T-helper 1 cell (primary cell): ENCODE measurements at regions not wholly inside any gene's neighbourhood (a gene's known extent, or its start where the extent isn't known, plus 50 kb on each side); places are given as distances from the start of the nearest gene placed in this dataset.
"Not testable (repeated sequence)": the region's sequence is repeated elsewhere in the genome, so short reads cannot be mapped to it uniquely, and the experiment has no call there.

ENCODE experiments used
- DNase-seq, 5 donors: peaks; one replicate each; pipeline ENCODE4 v3.0.0-alpha.2; 2012 to 2020

- no peak for DNase-seq
Measured at GRCh38 chr3:87706176-87706575, 352.6 kb downstream of the CGGBP1 start.

GRCh38 chr3:87702600-87702999 lies 356.2 kb downstream of the CGGBP1 start:
- DNase-seq: no peak

- no peak for DNase-seq
Measured at GRCh38 chr3:87696124-87697013, 362.4 kb downstream of the CGGBP1 start.

GRCh38 chr3:87694678-87695077 lies 364.1 kb downstream of the CGGBP1 start:
- DNase-seq: no peak

GRCh38 chr3:87691109-87691508 lies 367.7 kb downstream of the CGGBP1 start:
- no peak for DNase-seq

- DNase-seq: not testable (repeated sequence)
Measured at GRCh38 chr3:87678984-87679660, 379.7 kb downstream of the CGGBP1 start.

- no peak for DNase-seq
Measured at GRCh38 chr3:87674397-87675161, 384.2 kb downstream of the CGGBP1 start.

GRCh38 chr3:87673132-87673531 lies 385.7 kb downstream of the CGGBP1 start:
- no peak for DNase-seq

GRCh38 chr3:87654184-87654583 lies 377.8 kb upstream of the POU1F1 start:
- no peak for DNase-seq

GRCh38 chr3:87653138-87653537 lies 376.8 kb upstream of the POU1F1 start:
- not testable (repeated sequence) for DNase-seq

GRCh38 chr3:87634426-87634825 lies 358.0 kb upstream of the POU1F1 start:
- DNase-seq: no peak

GRCh38 chr3:87627316-87627715 lies 350.9 kb upstream of the POU1F1 start:
- no peak for DNase-seq

- no peak for DNase-seq
Measured at GRCh38 chr3:87626546-87626945, 350.2 kb upstream of the POU1F1 start.

GRCh38 chr3:87625876-87626275 lies 349.5 kb upstream of the POU1F1 start:
- no peak for DNase-seq

GRCh38 chr3:87624860-87625259 lies 348.5 kb upstream of the POU1F1 start:
- no peak for DNase-seq

GRCh38 chr3:87621667-87622066 lies 345.3 kb upstream of the POU1F1 start:
- DNase-seq: no peak

- no peak for DNase-seq
Measured at GRCh38 chr3:87615506-87615905, 339.1 kb upstream of the POU1F1 start.

- DNase-seq: no peak
Measured at GRCh38 chr3:87614998-87615397, 338.6 kb upstream of the POU1F1 start.

GRCh38 chr3:87607234-87607633 lies 330.9 kb upstream of the POU1F1 start:
- DNase-seq: no peak

GRCh38 chr3:87595798-87596197 lies 319.4 kb upstream of the POU1F1 start:
- DNase-seq: no peak

GRCh38 chr3:87581240-87581639 lies 304.9 kb upstream of the POU1F1 start:
- DNase-seq: no peak

GRCh38 chr3:87576752-87577151 lies 300.4 kb upstream of the POU1F1 start:
- DNase-seq: no peak

GRCh38 chr3:87575550-87575949 lies 299.2 kb upstream of the POU1F1 start:
- no peak for DNase-seq
